GM21367 (cell line): ENCODE measurements at regions not wholly inside any gene's neighbourhood (a gene's known extent, or its start where the extent isn't known, plus 50 kb on each side); places are given as distances from the start of the nearest gene placed in this dataset.
"Not testable (repeated sequence)": the region's sequence is repeated elsewhere in the genome, so short reads cannot be mapped to it uniquely, and the experiment has no call there.

Source experiments
- ATAC-seq: cut with Tn5 transposase; IDR thresholded peaks from one replicate; pipeline ENCODE4 v1.9.1; 2021; ENCODE audit not compliant: unreplicated experiment

- ATAC-seq = no peak
These were observed 289.6 kb downstream of the TCERG1L start for GRCh38 chr10:131021969-131022368.

- ATAC-seq = no peak
These were observed 289.2 kb downstream of the TCERG1L start for GRCh38 chr10:131022369-131022768.

GRCh38 chr10:131022981-131023380, 288.5 kb downstream of the TCERG1L start:
- no peak for ATAC-seq

GRCh38 chr10:131024259-131025131, 287.0 kb downstream of the TCERG1L start:
- ATAC-seq = no peak

- no peak for ATAC-seq
These were observed 286.2 kb downstream of the TCERG1L start for GRCh38 chr10:131025333-131025732.

- no peak for ATAC-seq
These were observed 284.3 kb downstream of the TCERG1L start for GRCh38 chr10:131027256-131027655.

GRCh38 chr10:131031346-131031745, 280.2 kb downstream of the TCERG1L start:
- ATAC-seq = no peak

- no peak for ATAC-seq
These were observed 279.0 kb downstream of the TCERG1L start for GRCh38 chr10:131032329-131033165.

- ATAC-seq = no peak
These were observed 278.1 kb downstream of the TCERG1L start for GRCh38 chr10:131033166-131034085.

GRCh38 chr10:131034451-131034850, 277.1 kb downstream of the TCERG1L start:
- no peak for ATAC-seq

- ATAC-seq = no peak
These were observed 275.7 kb downstream of the TCERG1L start for GRCh38 chr10:131035779-131036178.

GRCh38 chr10:131038056-131038455, 273.5 kb downstream of the TCERG1L start:
- ATAC-seq = no peak

- no peak for ATAC-seq
These were observed 270.5 kb downstream of the TCERG1L start for GRCh38 chr10:131041031-131041430.

- no peak for ATAC-seq
These were observed 270.1 kb downstream of the TCERG1L start for GRCh38 chr10:131041441-131041840.

- not testable (repeated sequence) for ATAC-seq
These were observed 269.5 kb downstream of the TCERG1L start for GRCh38 chr10:131042015-131042414.
